ENCODE measurements at regions not wholly inside any gene's neighbourhood (a gene's known extent, or its start where the extent isn't known, plus 50 kb on each side); places are given as distances from the start of the nearest gene placed in this dataset.

DNA sequence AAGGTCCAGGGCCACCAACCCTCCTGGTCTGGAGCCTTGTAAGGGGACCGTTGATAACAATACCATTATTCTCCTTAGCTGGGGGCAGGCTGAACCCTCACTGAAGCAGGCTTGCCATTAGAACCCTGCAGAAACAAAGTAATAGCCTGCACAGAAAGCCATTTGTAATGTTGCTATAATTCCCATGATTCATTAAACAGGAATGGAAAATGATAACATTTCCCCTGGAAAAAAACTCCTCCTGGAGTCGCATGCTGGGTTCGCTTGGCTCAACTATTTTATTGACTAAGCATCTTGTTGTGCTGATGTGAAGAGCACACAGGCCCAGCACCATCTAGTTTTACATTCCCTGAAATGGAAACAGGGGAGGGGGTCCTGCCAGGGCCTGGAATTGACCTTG lies 155.6 kb upstream of the CSF3R start:
- TF ChIP-seq CTCF (IDR thresholded peaks at IDR 0.05 in 4 of 5, conservative IDR thresholded peaks at IDR 0.05 in 1 of 5) (no peak), POLR2A (IDR thresholded peaks at IDR 0.05) (no peak)

Measured in gastrocnemius medialis (tissue), 4 donors.